Fibroblast of lung (primary cell): ENCODE measurements at regions not wholly inside any gene's neighbourhood (a gene's known extent, or its start where the extent isn't known, plus 50 kb on each side); places are given as distances from the start of the nearest gene placed in this dataset.
"Not testable (repeated sequence)": the region's sequence is repeated elsewhere in the genome, so short reads cannot be mapped to it uniquely, and the experiment has no call there.

Source experiments
- DNase-seq, 2 donors: peaks; one replicate each; pipeline versions ENCODE4 v3.0.0 to v3.0.0-alpha.2; 2010; ENCODE audit warnings: low read depth in 2 of 2
- H2AFZ ChIP-seq: 2 replicates; pipeline ENCODE4 v1.5.1; 2012; ENCODE audit warnings: low read length, control low read depth, inconsistent platforms
- H3K27ac ChIP-seq: 2 replicates; pipeline ENCODE4 v1.5.1; 2011; ENCODE audit warnings: low read length, control low read depth; ENCODE audit not compliant: insufficient read depth
- H3K27me3 ChIP-seq: 2 replicates; pipeline ENCODE4 v1.5.1; 2011; ENCODE audit warnings: mild to moderate bottlenecking, low read length; ENCODE audit not compliant: control insufficient read depth, insufficient read depth
- H3K36me3 ChIP-seq: 2 replicates; pipeline ENCODE4 v1.5.1; 2011; ENCODE audit warnings: low read length; ENCODE audit not compliant: control insufficient read depth, insufficient read depth
- H3K4me1 ChIP-seq: 2 replicates; pipeline ENCODE4 v1.5.1; 2011; ENCODE audit warnings: low read length; ENCODE audit not compliant: control insufficient read depth, insufficient read depth; ENCODE audit errors: extremely low read depth
- H3K4me2 ChIP-seq: 2 replicates; pipeline ENCODE4 v1.5.1; 2011; ENCODE audit warnings: low read length, control low read depth; ENCODE audit not compliant: insufficient read depth; ENCODE audit errors: extremely low read depth
- H3K4me3 ChIP-seq, 4 experiments: fragments of 200-600 bp in 1 of 4; sonication (generic) in 1 of 4; replicated peaks in 1 of 4; 2 replicates each; pipeline ENCODE4 v1.5.1; 2011 to 2016; ENCODE audit warnings: low read length in 4 of 4, low read depth in 3 of 4, mild to moderate bottlenecking in 3 of 4, control low read depth in 2 of 4, inconsistent platforms in 1 of 4, mixed read lengths in 1 of 4; ENCODE audit not compliant: insufficient read depth in 1 of 4; ENCODE audit errors: control extremely low read depth in 1 of 4
- H3K79me2 ChIP-seq: 2 replicates; pipeline ENCODE4 v1.5.1; 2012; ENCODE audit warnings: mild to moderate bottlenecking, low read length, inconsistent platforms; ENCODE audit not compliant: control insufficient read depth, insufficient read depth
- H3K9ac ChIP-seq: 2 replicates; pipeline ENCODE4 v1.5.1; 2011; ENCODE audit warnings: mild to moderate bottlenecking, low read length, control low read depth; ENCODE audit not compliant: insufficient read depth
- H3K9me3 ChIP-seq: 2 replicates; pipeline ENCODE4 v1.5.1; 2012; ENCODE audit warnings: low read depth, low read length; ENCODE audit not compliant: control insufficient read depth, insufficient read depth
- H4K20me1 ChIP-seq: 2 replicates; pipeline ENCODE4 v1.5.1; 2011; ENCODE audit warnings: low read length; ENCODE audit not compliant: control insufficient read depth, insufficient read depth; ENCODE audit errors: extremely low read depth
- CTCF ChIP-seq, 2 donors: IDR thresholded peaks in 1 of 2; conservative IDR thresholded peaks in 1 of 2; 1 replicate in 1 of 2; 2 replicates in 1 of 2; pipeline ENCODE4 v1.5.1; 2011 to 2012; ENCODE audit warnings: low read length in 2 of 2, control low read depth in 1 of 2, inconsistent platforms in 1 of 2, low read depth in 1 of 2, mild to moderate bottlenecking in 1 of 2
- EZH2 ChIP-seq: IDR thresholded peaks from 2 replicates; pipeline ENCODE4 v1.5.1; 2012; ENCODE audit warnings: low read length, control low read depth, mild to moderate bottlenecking; ENCODE audit errors: missing control alignments

DNA sequence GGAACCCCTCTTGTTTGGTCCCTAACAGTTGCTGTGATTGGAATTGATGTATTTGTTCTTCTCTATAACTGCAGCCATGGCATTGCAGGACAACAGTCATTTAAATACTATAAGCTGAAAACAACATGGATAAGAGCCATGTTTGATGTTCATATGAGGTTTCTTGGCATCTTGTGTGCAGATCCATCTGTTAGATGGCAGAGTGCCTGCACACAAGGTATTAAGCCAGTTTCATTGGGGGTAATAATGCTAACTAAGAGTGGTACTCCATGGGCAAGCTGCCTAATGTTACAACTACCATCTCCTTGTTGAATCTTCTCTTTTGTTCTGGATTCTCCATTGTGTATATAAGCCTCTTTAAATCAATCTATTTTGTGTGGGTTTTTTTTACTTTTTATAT lies 206.0 kb upstream of the CHORDC1 start:
- H3K9ac ChIP-seq = no peak overlapping the region
- DNase-seq = no peak

GRCh38 chr11:90426442-90426841 lies 203.6 kb upstream of the CHORDC1 start:
- no peak for TF ChIP-seq EZH2
- TF ChIP-seq CTCF (conservative IDR thresholded peaks at IDR 0.05 in 1 of 2, IDR thresholded peaks at IDR 0.05 in 1 of 2; ENCODE audit: low read depth in 1 of 2, low read length in 2 of 2) = no peak
- Histone ChIP-seq H3K4me2 (no peak overlapping the region), H2AFZ (no peak overlapping the region), H3K4me1 (no peaks in the 10 kb centered on the region), H3K9ac (no peak overlapping the region), H3K27ac (no peak overlapping the region), H3K9me3 (no peaks in the 10 kb centered on the region), H3K27me3 (no peaks in the 10 kb centered on the region), H3K79me2 (no peaks in the 10 kb centered on the region), H3K4me3 (no peak overlapping the region), H4K20me1 (no peaks in the 10 kb centered on the region), H3K36me3 (no peaks in the 10 kb centered on the region)
- no peak for DNase-seq

More for the DNA sequence above, 206.0 kb upstream of the CHORDC1 start:
- TF ChIP-seq CTCF (conservative IDR thresholded peaks at IDR 0.05 in 1 of 2, IDR thresholded peaks at IDR 0.05 in 1 of 2; ENCODE audit: low read depth in 1 of 2, low read length in 2 of 2) (no peak), EZH2 (no peak)
- H3K4me3 ChIP-seq = no peak overlapping the region
- no peak overlapping the region for H3K27ac ChIP-seq
- no peak overlapping the region for H2AFZ ChIP-seq
- no peaks in the 10 kb centered on the region for H3K36me3 ChIP-seq
- no peaks in the 10 kb centered on the region for H3K27me3 ChIP-seq
- H3K4me2 ChIP-seq = no peak overlapping the region
- no peaks in the 10 kb centered on the region for H4K20me1 ChIP-seq
- no peaks in the 10 kb centered on the region for H3K79me2 ChIP-seq
- H3K9me3 ChIP-seq = no peaks in the 10 kb centered on the region
- no peaks in the 10 kb centered on the region for H3K4me1 ChIP-seq

GRCh38 chr11:90423378-90423777 lies 200.5 kb upstream of the CHORDC1 start:
- H2AFZ ChIP-seq = no peak overlapping the region
- H3K36me3 ChIP-seq = no peaks in the 10 kb centered on the region
- no peaks in the 10 kb centered on the region for H4K20me1 ChIP-seq
- no peak for DNase-seq
- H3K79me2 ChIP-seq = no peaks in the 10 kb centered on the region
- no peak overlapping the region for H3K4me2 ChIP-seq
- no peaks in the 10 kb centered on the region for H3K27me3 ChIP-seq
- no peak overlapping the region for H3K9ac ChIP-seq
- H3K4me3 ChIP-seq = no peak overlapping the region
- TF ChIP-seq CTCF (conservative IDR thresholded peaks at IDR 0.05 in 1 of 2, IDR thresholded peaks at IDR 0.05 in 1 of 2; ENCODE audit: low read depth in 1 of 2, low read length in 2 of 2) = no peak
- TF ChIP-seq EZH2 = no peak
- no peaks in the 10 kb centered on the region for H3K9me3 ChIP-seq
- H3K27ac ChIP-seq = no peak overlapping the region
- no peaks in the 10 kb centered on the region for H3K4me1 ChIP-seq

DNA sequence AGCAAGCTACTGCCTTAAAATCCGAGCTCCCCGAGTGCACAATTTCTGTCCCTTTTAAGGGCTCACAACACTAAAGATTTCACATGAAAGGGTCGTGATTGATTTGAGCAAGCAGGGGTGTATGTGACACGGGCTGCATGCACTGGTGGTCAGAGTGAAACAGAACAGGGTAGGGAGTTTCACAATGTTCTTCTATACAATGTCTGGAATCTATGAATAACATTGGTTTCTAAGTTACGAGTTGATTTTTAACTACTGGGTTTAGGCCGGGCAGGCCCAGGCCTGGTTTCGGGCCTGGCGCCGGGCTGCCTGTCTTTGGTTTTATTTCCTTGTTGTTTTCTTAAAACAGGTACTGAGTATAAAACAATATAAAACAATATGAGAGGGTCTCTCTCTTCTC lies 199.9 kb upstream of the CHORDC1 start:
- H3K4me1 ChIP-seq, H3K9me3 ChIP-seq, H3K79me2 ChIP-seq, H2AFZ ChIP-seq, H3K36me3 ChIP-seq, H3K4me3 ChIP-seq, H3K4me2 ChIP-seq, DNase-seq, H4K20me1 ChIP-seq, H3K9ac ChIP-seq, H3K27me3 ChIP-seq, H3K27ac ChIP-seq: not testable (repeated sequence)
